Activated CD8-positive, alpha-beta memory T cell treated with anti-CD3 and anti-CD28 coated beads, Interleukin-2, amount 50 U/mL, for 24 hours (primary cell): ENCODE measurements at regions not wholly inside any gene's neighbourhood (a gene's known extent, or its start where the extent isn't known, plus 50 kb on each side); places are given as distances from the start of the nearest gene placed in this dataset.

Experiments used
- DNase-seq: peaks from one replicate; pipeline ENCODE4 v3.0.0-alpha.2; 2020; ENCODE audit errors: extremely low read depth

DNA sequence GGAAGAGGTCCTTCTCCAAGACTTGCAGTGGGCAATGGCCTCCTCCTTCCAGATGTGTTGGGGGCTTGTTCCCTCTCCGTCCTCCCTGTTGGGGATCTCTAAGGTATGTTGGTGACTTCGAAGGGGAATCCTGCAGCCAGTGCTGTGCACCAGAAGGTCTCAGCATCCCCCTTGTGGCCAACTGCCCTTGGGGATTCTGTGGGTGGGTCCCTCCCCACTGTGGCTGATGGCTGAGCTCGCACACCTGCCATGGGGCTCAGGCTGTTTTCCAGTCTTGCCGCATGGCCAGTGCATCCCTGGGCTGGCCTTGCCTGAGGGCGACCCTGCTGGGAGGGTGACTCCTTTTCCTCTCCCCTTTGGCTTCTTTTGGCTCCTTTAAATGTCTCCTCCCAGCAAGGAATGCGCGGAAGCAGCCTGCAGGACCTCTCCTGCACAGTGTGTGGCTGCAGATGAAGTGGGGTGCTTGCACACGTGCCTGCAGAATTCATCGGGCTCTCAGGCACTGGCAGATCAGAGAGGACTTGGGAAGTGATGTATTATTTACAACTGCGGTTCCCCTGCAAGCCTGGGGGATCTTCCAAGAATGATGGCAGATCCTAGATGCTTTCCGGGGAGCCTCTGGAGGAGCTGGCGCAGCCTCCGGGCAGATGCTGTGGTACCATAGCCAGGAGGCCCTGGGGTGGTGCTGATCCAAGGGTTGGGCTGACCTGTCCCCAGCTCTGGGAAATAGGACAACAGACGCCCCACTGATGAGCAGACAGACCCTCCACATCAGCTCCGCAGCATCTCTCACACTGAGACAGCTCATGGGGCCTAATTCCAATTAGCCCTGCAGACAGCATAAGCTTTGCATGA lies 410.0 kb downstream of the TCERG1L start:
- DNase-seq, result no peak

GRCh38 chr10:130902471-130902870 lies 409.1 kb downstream of the TCERG1L start:
- DNase-seq, result no peak

DNA sequence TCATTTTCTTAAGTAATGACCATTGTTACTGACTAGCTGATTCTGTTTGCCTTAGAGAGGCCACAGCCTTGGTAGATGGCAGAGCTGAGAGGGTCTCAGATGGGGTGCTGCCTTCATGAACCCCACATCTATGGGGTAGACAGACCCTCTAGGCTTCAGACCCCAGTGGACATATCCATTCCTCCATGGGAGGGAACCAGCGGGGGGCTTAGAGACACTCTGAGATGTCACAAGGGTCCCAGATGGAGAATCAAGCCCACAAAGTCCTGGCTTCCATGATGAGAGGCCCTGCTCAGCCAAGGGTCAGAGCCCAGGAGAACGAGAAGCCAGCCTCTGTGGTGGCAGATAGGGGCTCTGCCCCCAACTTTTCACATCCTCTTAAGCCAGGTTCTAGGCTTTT lies 408.6 kb downstream of the TCERG1L start:
- no peak for DNase-seq

DNA sequence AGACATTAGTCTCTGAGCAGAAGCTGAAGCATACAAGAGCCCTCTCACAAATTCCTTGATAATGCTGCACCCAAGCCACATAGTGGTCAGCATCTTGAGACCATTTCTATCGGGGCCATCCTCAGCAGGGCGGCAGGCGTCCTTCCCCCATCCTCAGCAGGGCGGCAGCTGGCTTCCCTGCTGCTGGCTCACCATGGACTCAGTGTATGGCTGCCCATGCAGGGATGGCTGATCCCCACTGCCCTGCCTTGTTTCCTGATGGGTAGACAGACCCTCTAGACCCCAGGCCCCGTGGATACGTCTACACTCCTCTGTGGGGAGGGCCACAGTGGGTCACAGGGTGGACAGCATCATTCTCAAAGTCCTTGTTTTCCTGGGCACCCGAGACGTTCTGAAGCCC lies 406.8 kb downstream of the TCERG1L start:
- no peak for DNase-seq

DNA sequence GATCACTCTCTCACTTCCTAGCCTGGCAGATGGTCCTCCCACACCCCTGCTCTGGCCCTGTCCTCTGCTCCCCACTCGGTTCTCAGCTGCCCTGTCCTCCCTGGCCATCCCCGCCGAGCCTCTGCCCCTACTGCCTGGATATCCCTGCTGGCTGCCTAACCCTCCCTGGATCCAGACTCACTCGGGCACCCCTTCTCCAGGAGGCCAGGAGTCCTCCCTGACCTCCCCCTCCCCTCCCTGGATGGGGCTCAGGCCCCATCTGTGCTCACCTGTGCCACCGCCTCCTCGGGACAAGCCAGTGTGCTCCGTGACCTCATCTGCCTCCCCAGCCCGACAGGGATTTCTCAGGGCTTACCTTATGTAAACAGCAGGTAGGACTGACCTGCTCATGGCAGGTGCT lies 406.1 kb downstream of the TCERG1L start:
- no peak for DNase-seq

- DNase-seq, result no peak
Measured at GRCh38 chr10:130905921-130906320, 405.6 kb downstream of the TCERG1L start.

GRCh38 chr10:130910848-130911247 lies 400.7 kb downstream of the TCERG1L start:
- DNase-seq, result no peak

DNA sequence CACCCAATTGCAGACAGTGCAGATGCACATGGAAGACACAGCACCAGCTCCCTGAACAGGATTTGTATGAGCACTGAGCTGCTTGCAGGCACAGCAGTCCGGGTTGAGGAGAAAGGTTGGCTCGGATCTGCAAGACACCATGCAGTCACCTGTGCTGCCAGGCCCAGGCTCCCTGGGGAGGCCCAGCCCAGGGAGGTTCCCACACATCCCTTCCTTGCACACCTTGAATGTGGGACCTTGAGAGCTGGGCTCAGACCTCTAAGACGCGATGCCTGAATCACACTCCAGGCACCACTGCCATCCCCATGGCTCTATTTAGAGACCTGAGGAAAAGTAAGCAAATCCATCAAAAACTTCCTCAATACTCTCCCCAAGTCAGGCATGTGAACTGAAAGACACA lies 397.7 kb downstream of the TCERG1L start:
- DNase-seq, result no peak

GRCh38 chr10:130914367-130914766 lies 397.2 kb downstream of the TCERG1L start:
- no peak for DNase-seq

- DNase-seq, result no peak
Measured at GRCh38 chr10:130915065-130915464, 396.5 kb downstream of the TCERG1L start.

- DNase-seq, result no peak
Measured at GRCh38 chr10:130921461-130921860, 390.1 kb downstream of the TCERG1L start.

- DNase-seq, result no peak
Measured at GRCh38 chr10:130921911-130922440, 389.5 kb downstream of the TCERG1L start.

GRCh38 chr10:130923596-130923995 lies 387.9 kb downstream of the TCERG1L start:
- DNase-seq, result no peak

DNA sequence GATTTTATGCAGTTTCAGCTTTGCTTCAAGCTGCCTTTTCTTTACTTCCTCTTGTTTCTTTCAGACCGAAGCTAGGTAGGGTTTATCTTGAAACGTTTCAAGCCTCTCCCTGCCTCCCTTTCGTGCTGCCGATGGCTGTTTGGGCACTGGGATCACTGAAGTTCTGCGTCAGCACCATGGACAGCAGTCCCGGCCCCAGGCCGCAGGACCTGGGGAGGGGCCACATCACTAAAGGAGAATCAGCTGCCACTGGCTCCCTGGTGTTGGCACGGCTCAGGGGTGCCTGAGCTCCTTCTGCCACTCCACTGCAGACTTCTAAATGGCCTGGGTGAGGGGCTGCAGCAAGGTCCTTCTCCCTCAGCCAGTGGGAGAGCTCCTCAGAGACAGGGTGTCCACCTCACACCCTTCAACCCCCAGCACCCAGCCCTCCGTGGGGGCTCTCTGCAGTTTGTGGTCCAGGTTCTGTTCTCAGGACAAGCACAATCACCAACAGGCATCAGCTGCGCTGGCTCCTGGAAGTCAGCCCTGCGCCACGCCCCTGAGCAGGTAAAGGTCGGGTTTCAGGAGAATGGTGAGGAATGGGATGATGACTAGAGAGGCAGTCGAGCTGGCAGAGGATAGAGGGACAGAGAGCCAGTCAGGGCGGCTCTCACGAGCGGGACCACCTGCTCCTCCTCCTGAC lies 387.2 kb downstream of the TCERG1L start:
- no peak for DNase-seq

GRCh38 chr10:130926442-130926841 lies 385.1 kb downstream of the TCERG1L start:
- no peak for DNase-seq

- no peak for DNase-seq
Measured at GRCh38 chr10:130927157-130927556, 384.4 kb downstream of the TCERG1L start.

GRCh38 chr10:130928306-130928705 lies 383.2 kb downstream of the TCERG1L start:
- DNase-seq, result no peak

GRCh38 chr10:130929422-130930325 lies 381.8 kb downstream of the TCERG1L start:
- DNase-seq, result no peak

- DNase-seq, result no peak
Measured at GRCh38 chr10:130930821-130931220, 380.7 kb downstream of the TCERG1L start.

GRCh38 chr10:130931256-130931655 lies 380.3 kb downstream of the TCERG1L start:
- DNase-seq, result no peak

GRCh38 chr10:130932326-130933007 lies 379.1 kb downstream of the TCERG1L start:
- DNase-seq, result no peak
